ENCODE measurements at regions not wholly inside any gene's neighbourhood (a gene's known extent, or its start where the extent isn't known, plus 50 kb on each side); places are given as distances from the start of the nearest gene placed in this dataset.

- TF ChIP-seq CTCF (conservative IDR thresholded peaks at IDR 0.05) (no peak), ZFX (IDR thresholded peaks at IDR 0.05) (no peak)
Measured at GRCh38 chr7:49074538-49074937, 150.2 kb downstream of the CDC14C start.

Measured in C4-2B (cell line).